Hindlimb muscle (tissue), 1 donor: ENCODE measurements at regions not wholly inside any gene's neighbourhood (a gene's known extent, or its start where the extent isn't known, plus 50 kb on each side); places are given as distances from the start of the nearest gene placed in this dataset.

Source experiments
- DNase-seq: peaks from one replicate; pipeline ENCODE4 v3.0.0-alpha.2; 2013

DNA sequence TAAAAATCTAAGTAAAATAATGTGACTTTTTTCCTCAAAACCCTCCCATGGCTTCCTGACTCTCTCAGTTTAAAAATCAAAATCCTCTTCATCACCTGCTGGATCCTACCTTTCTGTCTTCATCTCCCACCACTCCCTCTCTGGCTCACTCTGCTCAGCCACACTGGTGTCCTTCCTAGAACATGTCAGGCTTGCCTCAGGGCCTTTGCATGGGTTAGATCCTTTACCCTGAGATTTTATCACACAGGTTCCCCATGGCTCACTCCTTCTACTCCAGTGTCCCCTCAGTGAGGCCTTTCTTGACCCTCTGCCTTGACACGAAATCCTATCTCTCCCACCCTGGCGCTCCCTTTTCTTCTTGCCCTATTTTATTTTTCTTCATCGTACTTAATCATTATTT is 141.8 kb downstream of the RPL22L1 start:
- no peak for DNase-seq

DNA sequence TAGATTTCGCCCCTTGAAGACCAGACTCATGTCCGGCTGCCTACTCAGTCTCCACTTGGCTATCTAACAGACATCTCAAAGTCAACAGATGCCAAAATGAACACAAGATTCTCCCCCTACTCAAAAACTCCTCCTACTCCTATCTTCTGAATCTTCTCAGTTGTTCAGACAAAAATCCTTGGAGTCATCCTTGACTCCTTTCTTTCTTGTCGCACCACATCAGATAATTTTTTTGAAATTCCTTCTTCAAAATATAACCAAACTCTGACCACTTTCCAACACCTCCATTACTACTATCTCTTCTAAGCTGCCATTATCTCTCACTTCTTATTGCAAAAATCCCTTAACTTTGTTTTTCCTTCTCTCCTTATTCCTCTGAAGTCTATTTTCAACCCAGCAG is 141.9 kb upstream of the SLC7A14 start:
- DNase-seq, result no peak

DNA sequence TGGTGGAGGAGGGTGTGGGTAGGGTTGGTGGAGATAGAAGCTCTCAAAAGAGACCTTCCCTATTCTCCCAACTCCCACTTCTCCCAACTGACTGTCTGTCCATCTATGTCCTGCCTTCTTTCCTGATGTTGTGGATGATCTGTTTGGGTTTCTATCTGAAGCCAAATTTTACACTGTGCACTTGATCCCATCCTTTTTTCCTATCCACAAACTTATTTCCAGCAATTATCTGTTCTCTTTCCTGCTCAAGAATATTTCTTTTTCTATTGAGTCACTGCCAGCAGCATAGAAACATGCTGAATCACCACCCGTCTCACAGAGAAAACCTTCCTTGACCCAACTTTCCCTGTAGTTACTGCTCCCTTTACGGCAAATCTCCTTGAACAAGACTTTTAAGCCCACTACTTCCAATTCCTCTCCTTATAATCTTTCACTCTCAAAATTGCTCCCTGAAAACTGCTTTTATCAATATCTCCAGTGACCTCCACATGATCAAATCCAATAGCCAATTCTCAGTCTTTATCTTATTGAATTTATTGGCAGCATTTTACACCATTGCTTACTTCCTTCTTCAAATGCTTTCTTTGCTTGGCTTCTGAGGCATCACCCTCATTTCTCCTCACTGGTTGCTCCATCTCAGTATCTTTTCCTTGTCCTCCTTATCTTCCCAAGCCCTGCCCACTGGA is 141.2 kb upstream of the SLC7A14 start:
- DNase-seq, result no peak

DNA sequence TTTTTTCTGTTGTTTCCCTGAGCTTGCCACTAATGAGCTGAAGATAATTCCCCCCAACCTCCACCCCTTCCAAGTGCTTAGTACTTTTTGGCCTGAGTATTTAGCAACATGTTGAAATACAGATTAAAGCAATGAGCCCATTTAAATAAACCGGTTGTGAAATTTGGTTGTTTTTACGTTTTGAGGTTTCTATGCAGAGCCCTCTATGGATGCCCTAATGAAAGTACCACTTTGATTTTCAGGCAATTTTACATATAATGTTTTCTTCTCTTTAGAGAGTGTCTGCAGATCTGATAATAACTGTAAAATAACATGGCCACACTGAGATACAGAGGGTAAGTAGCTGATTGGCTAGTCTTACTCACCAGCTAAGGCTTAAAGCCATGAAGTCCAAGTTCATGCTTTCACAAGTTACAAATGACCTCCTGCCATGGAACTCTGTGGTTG is 139.4 kb upstream of the SLC7A14 start:
- no peak for DNase-seq

DNA sequence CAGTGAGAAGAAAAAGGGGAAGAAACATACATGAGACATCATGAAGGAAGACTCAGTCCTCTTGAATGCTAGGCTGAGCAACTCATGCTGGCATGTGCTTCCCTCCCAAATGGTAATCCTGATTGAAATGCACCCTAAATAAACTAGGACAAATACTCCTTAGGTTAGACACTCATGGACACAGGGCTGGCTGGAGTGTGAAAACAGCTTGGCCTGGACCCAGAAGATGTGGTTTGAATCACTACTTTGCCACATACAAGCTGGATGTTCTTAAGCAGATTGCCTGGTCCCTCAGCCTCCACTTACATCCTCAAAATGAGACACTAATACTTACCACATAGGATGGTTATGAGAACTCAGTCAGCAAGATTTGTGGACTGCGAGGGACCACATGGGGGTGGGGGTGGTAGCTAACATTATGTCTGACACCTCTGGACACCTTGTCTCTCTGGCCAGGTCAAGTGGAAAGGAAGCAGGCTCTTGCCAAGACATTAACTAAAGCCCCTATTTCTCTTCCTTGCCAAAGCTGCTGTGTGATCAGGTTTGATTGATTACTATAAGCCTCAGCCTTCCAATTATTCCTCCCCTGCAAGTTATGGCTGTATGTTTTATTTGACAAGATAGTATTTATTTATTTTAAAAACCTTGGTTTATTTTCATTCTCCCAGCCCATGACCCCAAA is 138.9 kb upstream of the SLC7A14 start:
- DNase-seq, result no peak

DNA sequence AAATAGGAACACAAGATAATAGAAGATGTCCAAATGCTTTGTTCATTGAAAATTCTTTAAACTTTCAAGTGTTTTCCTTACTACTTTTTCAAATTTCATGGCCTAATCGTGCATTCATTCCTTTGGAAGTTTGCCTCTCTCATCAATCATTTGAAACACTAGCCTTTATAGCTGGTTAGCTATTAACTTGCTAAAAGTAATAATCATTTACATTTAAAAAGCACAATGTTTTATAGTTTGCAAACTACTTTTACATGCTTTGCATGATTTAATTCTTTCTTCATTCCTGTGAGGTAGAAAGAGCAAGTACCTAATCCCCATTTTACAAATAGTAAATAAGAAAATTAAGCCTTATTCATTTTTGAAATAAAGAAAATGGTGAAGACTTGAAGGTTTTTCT is 137.4 kb upstream of the SLC7A14 start:
- no peak for DNase-seq

DNA sequence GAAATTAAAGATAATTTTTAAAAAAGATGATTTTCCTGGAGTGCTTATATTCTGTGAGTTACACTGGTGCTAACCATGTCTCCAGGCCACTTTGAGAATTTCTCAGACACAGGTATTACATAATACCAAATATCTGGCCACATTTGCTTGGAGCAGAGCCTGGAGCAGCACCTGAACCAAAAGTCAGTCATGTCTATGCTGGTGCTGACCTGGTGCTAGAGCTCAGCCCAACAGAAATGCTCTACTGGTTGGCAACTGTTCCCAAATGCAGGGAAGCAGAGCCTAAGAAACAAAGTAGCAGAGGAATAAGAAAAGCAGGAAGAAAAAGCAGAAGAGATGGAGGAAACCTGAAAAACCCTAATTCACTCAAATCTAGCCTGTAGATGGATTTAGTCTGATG is 135.7 kb upstream of the SLC7A14 start:
- DNase-seq, result no peak

DNA sequence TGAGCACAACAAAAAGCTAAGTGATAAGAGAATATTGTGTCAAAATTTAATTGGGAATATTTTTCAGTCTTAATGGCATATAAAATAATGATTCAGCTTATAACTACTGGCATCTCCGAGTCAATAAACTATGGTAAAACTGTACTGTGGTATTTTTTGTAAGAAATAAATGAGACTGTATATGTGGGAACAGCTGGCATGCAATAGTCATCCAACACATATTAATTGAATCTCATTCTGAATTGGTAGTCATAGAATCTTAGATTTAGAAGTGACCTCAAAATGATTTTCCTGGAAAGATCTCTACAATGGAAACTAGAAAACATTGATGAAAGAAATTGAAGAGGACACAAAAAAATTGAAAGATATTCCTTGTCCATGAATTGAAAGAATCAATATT is 133.4 kb upstream of the SLC7A14 start:
- DNase-seq, result no peak

DNA sequence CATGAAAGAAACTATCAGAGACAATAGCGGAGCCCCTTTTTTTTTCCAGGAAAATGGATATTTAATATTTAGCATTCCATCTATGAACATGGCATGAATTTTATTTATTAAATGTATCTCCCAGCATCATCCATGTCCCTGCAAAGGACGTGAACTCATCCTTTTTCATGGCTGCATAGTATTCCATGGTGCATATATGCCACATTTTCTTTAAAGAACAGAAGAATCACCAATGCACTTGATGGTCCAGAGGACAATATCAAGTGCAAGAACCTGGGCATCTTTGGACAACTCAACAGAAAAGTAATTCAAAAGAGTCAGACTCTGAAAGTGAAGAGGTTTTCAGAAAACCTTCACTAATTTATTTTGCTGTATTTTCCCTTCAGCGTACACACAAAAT is 133.0 kb upstream of the SLC7A14 start:
- no peak for DNase-seq

DNA sequence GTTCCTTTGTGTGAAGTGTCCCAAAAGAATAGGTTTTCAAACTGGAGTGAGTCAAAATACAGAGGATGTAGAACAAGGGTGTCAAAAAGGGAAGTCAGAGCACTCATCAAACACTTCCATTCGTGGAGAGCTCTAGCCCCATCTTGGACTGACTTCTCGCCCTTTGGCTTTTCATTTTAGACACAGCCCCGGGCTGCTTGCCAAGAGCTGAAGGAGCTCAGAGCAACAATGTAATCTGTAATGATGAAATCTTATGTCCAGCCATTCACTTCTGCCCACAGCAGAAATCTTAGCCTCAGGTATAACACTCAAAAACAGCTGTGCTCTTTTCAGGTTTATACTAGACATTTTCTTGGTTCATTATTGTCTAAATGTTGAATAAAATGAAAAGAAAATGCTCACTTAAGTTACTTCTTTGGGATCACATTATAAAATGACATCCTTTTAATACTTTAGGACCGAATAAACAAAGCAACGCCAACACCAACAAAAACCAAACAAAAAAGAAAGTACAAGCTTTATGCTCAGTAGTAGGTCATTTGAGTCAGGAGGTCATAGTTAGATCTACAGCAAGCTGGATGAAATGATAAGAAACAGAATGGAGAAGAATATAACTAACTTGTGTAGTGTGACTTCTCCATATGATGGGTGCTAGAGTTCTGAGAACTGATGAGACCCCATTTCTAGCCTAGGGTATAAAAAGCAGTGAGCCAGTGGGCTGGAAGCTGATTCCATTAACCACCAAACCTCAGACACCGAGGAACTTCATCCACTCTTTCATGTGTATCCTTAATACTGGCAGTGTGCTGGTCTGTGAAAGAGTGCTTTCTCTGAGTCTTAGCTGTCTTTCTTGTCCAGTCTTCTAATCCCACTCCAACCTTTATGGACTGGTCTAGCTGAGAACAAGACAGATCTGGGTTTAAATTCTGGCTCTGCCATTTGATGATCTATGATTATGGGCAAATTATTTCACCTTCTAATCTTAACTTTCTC is 131.8 kb upstream of the SLC7A14 start:
- no peak for DNase-seq

DNA sequence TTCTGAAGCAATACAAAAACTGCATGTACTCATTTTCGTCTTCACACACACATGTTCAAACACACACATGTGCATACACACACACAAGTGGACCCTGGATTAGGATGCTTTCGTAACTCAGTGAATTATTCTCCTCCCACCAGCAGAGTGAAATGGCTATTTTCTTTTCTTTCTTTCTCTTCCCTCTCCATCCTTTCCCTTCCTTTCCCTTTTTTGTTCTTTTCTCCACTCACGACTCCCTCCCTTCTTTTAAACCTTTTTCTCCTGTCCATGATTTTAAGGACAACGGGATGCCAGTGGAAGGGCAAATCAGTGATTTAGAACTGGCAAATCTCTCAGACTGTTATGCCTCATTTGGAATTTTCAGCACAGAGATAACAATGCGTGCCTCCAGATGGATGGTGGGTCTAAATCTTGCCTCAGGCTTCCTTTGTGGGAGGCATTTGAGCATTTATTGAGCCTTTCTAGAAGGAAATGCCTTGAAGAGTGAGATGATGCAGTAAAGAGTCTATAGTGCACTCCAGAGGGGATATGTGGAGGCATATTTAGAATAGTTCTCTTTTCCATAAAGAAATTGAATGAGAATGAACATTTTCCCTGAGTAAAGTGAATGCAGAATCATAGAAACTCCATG is 130.4 kb upstream of the SLC7A14 start:
- DNase-seq, result no peak

DNA sequence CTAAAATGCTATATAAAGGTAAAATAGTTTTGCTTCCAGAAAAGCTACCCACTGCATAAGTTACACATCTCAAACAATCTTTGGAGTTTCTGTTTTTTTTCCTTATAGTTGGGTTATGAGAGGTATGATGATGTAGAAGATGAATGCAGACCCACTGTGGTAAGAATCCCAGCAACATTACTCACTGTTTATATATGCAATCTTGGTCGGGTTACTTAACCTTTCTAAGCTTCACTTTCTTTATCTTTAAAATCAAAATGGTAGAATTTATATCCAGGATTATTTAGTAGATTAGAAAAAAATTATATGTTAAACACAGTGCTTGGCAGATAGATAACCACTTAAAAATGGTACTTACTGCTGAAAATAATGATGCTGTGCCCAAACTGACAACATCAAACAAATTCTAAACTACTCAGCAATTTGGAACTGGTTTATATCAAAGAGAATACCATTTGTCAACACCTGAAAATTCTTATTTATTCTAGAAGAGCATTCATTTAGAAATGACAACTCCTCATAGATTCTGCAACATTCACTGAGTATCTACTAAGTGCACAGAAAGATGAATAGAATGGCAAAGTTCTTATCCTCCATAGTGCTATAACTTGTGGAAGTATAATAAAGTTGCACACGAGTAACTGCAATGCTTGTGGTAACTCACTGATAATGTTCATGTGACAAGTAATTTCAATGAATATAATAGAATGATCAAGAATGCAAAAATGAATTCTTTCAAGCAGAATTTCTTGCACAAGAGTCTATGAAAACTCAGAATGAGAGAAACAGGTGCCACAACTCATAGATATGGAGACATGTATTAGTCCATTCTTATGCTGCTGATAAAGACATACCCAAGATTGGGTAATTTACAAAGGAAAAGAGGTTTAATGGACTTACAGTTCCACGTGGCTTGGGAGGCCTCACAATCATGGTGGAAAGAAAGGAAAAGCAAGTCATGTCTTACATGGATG is 129.0 kb upstream of the SLC7A14 start:
- DNase-seq, result no peak

DNA sequence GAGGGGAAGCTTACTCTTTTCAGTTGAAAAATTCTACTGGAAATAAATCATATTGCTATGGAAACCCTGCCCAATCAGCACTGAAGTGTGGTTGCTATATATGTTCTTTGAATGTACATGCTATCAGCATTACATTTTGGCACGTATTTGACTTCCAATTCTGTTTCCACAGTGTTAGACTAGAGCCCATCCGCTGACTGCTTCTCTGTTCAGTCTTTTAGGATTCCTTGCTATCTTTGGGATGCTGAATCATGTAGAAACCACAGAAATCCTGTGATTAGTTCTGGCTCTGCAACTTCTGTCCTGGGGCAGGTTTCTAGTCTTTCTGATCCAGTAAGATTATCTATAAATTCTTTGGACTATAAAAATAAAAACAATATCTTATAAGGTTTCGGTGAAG is 128.2 kb upstream of the SLC7A14 start:
- DNase-seq, result no peak

DNA sequence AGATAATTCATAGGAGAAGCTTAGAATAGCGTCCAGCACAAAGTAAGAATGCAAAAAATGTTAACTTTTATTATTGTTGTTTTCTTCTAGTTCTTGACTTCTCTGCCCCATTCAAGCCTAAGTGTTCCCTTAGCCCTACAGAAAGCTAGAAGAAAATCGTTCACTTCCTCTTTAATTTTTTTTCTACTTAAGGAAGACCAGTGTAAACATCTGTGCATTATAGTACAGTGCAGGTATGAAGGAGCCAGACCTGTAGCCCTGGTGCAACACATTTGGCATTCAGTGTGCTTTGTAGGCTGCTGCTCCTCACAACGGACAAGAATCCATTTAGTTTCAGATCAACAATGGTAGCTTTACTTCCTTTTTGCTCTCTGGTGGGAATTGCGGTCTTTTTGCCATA is 127.8 kb upstream of the SLC7A14 start:
- no peak for DNase-seq

DNA sequence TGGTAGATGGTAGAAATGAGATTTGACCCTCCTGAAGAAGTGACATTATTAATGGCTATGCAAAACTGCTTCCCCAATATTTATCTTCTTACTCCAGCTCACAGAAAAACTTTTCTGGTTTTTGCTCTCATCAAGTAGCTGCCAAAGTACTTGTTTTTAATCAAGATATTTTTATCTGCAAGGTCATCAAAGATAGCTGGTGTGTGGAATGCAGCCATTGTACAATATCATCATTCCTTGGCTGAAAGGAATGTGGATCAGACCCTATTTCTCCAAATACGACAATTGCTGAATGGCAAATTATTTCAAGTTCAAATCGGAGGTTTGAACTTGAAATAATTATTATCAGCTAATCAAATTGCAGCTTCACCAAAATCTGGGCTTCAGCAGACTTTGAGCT is 126.9 kb upstream of the SLC7A14 start:
- no peak for DNase-seq

DNA sequence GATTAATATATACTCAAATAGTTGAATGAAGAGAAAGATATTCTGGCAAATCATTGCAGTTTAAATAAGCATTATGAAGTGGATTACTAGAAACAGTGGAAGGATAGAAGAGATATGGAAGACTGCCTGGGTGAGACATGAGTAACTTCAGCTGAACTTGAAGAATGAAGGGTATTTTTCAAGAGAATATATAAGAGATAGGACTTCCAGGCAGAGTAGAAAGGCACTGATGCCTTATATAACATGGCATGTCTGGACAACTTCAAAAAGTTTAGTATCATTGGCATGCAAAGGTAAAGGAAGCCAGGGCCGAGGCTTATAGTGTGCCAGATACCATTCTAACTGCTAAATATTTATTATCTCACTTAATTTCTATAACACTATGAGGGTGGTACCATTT is 126.5 kb upstream of the SLC7A14 start:
- no peak for DNase-seq

DNA sequence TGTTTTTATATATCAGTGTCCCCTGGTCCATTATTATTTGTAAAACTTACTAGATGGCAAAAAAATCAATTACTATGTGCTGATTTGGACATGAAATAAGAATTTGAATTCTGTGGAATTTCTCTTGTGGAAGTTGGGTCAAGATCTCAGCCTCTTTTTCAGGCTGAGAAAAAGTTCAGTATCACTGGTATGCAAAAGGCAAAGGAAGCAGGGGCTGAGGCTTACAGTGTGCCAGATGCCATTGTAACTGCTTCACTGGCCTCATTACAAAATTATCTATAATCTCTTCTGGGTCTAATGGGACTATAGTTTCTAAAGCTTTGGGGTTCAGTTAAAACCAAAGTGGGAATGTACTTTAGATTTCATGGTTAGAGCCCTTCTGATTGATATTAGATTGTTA is 125.9 kb upstream of the SLC7A14 start:
- no peak for DNase-seq

DNA sequence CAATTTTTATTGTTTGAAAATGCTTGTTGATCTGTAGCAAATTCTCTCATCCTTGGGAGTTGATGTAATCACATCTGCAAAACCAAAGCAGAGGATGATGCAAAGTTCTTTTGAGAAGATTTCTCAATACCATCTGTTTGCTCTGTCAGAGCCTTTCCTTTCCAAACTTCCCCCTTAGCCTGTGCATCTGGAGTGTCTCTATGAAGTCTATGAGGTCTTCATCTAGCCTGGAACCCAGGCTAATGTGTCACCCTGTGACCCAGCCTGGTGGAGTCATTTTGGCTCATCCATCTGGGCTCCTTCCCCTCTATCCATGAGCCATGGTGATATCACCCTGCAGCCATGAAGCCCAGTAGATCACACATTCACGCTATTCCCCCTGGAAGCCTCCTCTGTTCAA is 123.2 kb upstream of the SLC7A14 start:
- DNase-seq, result no peak

DNA sequence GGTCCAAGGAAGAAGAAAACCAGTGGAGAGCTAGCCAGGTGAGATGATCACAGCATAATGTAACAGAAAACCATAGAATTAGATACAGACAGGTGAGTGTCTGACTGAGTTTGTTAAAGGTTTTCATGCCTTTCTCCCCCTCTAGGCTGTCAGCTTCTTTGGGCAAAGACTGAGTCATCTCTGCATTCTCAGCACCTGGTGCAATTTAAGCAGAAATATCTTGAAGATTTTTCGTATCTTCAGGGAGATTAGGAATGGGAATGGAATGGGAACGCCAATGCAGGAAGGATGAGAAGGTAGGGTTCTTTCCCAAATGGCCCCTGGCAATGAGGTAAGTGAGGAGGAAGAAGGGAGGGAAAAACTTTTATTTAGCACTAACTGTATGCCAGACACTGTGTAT is 122.0 kb upstream of the SLC7A14 start:
- DNase-seq, result no peak

DNA sequence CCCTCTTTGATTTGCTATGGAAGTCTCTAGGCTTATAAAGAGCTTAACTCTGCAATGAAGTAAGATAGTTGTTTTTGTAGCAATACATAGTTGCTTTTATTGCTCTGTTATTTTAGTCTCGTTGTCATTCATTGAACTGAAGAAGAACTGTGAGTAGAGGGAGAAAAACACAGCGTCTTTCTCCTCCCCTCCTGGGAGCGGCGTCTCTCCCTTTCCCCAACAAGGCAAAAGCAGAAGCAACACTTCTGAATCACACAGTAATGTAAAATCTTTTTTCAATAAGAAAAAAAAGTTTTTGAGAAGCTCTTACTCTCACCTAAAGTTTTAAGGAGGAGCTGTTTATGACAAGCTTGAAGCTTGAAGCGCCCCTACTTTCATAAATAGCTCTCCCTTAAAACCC is 119.3 kb upstream of the SLC7A14 start:
- DNase-seq, result no peak

DNA sequence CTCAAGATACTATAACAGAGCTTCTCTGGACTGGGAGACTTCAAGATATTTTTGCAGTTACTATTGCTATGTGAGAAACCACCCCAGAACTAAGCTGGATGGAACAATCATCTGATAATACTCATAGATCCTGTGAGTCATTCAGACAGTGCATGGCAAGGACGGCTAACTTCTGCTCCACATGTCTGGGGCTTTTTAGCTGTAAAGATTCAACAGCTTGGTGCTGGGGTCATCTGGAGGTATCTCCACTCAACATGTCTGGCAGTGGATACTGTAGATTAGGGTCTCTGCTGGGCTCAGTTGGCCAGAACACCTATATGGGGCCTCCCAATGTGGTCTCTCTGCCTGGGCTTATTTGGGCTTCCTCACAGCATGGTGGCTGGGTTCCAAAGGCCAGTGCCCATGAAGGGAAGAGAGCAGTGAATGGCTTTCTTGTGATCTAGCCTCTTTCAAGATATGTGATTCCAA is 117.3 kb upstream of the SLC7A14 start:
- no peak for DNase-seq
